Panc1 (cell line): ENCODE measurements at regions not wholly inside any gene's neighbourhood (a gene's known extent, or its start where the extent isn't known, plus 50 kb on each side); places are given as distances from the start of the nearest gene placed in this dataset.

ENCODE experiments used
- ATAC-seq: fragments of 200-7000 bp; cut with Tn5 transposase; 2 replicates; pipeline ENCODE4 v1.9.1; 2020; ENCODE audit warnings: mild to moderate bottlenecking, moderate library complexity
- BruUV-seq: library from RNA; stranded (reverse); fragments of 400-500 nt; replicated peaks from 2 replicates; lab custom pipeline; 2021; lab: Mats Ljungman, UMichigan
- CTCF ChIA-PET: fragments of 300-600 bp; sonication (Branson Sonifier 250); formaldehyde crosslinking; loops from one replicate; lab custom pipeline; 2022; ENCODE audit warnings: antibody characterized with exemption; lab: Charles Lee
- POLR2A ChIA-PET: fragments of 300-600 bp; sonication (Branson Sonifier 250); formaldehyde crosslinking; loops from one replicate; lab custom pipeline; 2022; ENCODE audit warnings: antibody characterized with exemption; lab: Charles Lee
- DNase-seq: peaks from one replicate; pipeline ENCODE4 v3.0.0-alpha.2; 2010; ENCODE audit warnings: low read depth, low spot score
- H3K27ac ChIP-seq: 2 replicates; pipeline ENCODE4 v1.5.1; 2011; ENCODE audit warnings: mild to moderate bottlenecking, low read length, inconsistent platforms
- H3K27me3 ChIP-seq: fragments of 200-500 bp; sonication (Bioruptor generic); 2 replicates; pipeline ENCODE4 v1.6.0; 2014; ENCODE audit warnings: low read length, inconsistent platforms; ENCODE audit not compliant: control insufficient read depth, insufficient read depth
- H3K36me3 ChIP-seq: fragments of 200-500 bp; sonication (Bioruptor generic); 2 replicates; pipeline ENCODE4 v1.5.1; 2014; ENCODE audit warnings: inconsistent platforms, mild to moderate bottlenecking, low read length, moderate library complexity; ENCODE audit not compliant: control insufficient read depth, insufficient read depth
- H3K4me1 ChIP-seq: 2 replicates; pipeline ENCODE4 v1.5.1; 2011; ENCODE audit warnings: inconsistent platforms, mild to moderate bottlenecking, low read length, moderate library complexity; ENCODE audit not compliant: control insufficient read depth, insufficient read depth
- H3K4me3 ChIP-seq, 2 experiments: 2 replicates each; pipeline ENCODE4 v1.5.1; 2011 to 2012; ENCODE audit warnings: low read depth in 2 of 2, low read length in 2 of 2, mild to moderate bottlenecking in 2 of 2, inconsistent platforms in 1 of 2, moderate library complexity in 1 of 2
- H3K9me3 ChIP-seq: fragments of 200-500 bp; sonication (Bioruptor generic); 2 replicates; pipeline ENCODE4 v1.5.1; 2014; ENCODE audit warnings: low read depth, mild to moderate bottlenecking, inconsistent platforms, low read length, moderate library complexity; ENCODE audit not compliant: control insufficient read depth, insufficient read depth
- POLR2AphosphoS5 ChIP-seq: IDR thresholded peaks from 2 replicates; pipeline ENCODE4 v1.6.1; 2012; ENCODE audit warnings: mild to moderate bottlenecking, low read depth, low read length, moderate library complexity
- SIN3A ChIP-seq: IDR thresholded peaks from 2 replicates; pipeline ENCODE4 v1.6.1; 2012; ENCODE audit warnings: low read depth, mild to moderate bottlenecking, low read length, moderate library complexity, borderline replicate concordance; ENCODE audit not compliant: insufficient read depth
- TCF7L2 ChIP-seq: IDR thresholded peaks from 2 replicates; pipeline ENCODE4 v1.6.1; 2011; ENCODE audit warnings: mild to moderate bottlenecking, low read depth, low read length, inconsistent platforms
- in situ Hi-C: cut with HindIII; loops from 2 replicates; pipeline ENCODE4 v1.10.0; 2016; ENCODE audit warnings: low sequenced_read_pairs, low pct_unique_long_range_greater_than_20kb
- intact Hi-C: fragments of 100-400 bp; cut with micrococcal nuclease; formaldehyde crosslinking; loops from one replicate; pipeline ENCODE4 v1.10.0; 2022; ENCODE audit not compliant: unreplicated experiment
- TF ChIP-seq, protein P1 (sequence below): fragments of 450-650 bp; IDR thresholded peaks from 2 replicates; pipeline ENCODE4 v1.5.1; 2017; ENCODE audit warnings: mild to moderate bottlenecking
- TF ChIP-seq, protein P2 (sequence below), 2 experiments: IDR thresholded peaks; 2 replicates each; pipeline ENCODE4 v1.6.1; 2011 to 2012; ENCODE audit warnings: low read depth in 2 of 2, control low read depth in 1 of 2, low read length in 1 of 2, mild to moderate bottlenecking in 1 of 2, moderate library complexity in 1 of 2; ENCODE audit not compliant: insufficient read depth in 1 of 2

DNA sequence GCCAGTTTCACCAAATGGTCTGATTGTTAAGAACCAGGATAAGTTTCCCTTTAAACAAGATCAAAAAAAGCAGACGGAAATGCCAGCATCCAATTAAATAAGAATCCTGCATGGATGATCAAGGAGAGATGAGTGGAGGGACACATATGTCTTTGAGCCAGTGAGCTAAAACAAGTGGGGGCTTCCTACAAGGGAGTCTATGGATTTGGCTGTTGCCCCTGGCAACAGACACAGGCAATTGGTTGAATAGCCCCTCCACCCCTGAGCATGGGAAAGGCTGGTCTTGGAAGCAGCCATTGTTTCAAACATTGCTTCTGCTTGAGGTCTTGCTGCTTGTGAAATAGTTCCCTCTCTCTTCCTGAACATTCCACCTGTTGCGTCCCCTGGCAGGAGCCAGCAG is 374.7 kb upstream of the ERCC4 start:
- ATAC-seq (no peak), DNase-seq (no peak)
- CTCF ChIA-PET = no interaction called here
- Histone ChIP-seq H3K4me1 (no peaks in the 10 kb centered on the region), H3K9me3 (no peaks in the 10 kb centered on the region), H3K27ac (no peak overlapping the region), H3K36me3 (no peaks in the 10 kb centered on the region), H3K4me3 (no peak overlapping the region), H3K27me3 (no peaks in the 10 kb centered on the region; the same call in 1 of the 2 replicates)
- POLR2A ChIA-PET = no interaction called here
- BruUV-seq = no TSS peak
- intact Hi-C loops (no loop called here), in situ Hi-C loops (no loop called here)
- TF ChIP-seq TCF7L2 (no peak), POLR2AphosphoS5 (no peak), SIN3A (no peak)
- TF ChIP-seq, protein P1, sequence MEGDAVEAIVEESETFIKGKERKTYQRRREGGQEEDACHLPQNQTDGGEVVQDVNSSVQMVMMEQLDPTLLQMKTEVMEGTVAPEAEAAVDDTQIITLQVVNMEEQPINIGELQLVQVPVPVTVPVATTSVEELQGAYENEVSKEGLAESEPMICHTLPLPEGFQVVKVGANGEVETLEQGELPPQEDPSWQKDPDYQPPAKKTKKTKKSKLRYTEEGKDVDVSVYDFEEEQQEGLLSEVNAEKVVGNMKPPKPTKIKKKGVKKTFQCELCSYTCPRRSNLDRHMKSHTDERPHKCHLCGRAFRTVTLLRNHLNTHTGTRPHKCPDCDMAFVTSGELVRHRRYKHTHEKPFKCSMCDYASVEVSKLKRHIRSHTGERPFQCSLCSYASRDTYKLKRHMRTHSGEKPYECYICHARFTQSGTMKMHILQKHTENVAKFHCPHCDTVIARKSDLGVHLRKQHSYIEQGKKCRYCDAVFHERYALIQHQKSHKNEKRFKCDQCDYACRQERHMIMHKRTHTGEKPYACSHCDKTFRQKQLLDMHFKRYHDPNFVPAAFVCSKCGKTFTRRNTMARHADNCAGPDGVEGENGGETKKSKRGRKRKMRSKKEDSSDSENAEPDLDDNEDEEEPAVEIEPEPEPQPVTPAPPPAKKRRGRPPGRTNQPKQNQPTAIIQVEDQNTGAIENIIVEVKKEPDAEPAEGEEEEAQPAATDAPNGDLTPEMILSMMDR = no peak
- TF ChIP-seq, protein P2, sequence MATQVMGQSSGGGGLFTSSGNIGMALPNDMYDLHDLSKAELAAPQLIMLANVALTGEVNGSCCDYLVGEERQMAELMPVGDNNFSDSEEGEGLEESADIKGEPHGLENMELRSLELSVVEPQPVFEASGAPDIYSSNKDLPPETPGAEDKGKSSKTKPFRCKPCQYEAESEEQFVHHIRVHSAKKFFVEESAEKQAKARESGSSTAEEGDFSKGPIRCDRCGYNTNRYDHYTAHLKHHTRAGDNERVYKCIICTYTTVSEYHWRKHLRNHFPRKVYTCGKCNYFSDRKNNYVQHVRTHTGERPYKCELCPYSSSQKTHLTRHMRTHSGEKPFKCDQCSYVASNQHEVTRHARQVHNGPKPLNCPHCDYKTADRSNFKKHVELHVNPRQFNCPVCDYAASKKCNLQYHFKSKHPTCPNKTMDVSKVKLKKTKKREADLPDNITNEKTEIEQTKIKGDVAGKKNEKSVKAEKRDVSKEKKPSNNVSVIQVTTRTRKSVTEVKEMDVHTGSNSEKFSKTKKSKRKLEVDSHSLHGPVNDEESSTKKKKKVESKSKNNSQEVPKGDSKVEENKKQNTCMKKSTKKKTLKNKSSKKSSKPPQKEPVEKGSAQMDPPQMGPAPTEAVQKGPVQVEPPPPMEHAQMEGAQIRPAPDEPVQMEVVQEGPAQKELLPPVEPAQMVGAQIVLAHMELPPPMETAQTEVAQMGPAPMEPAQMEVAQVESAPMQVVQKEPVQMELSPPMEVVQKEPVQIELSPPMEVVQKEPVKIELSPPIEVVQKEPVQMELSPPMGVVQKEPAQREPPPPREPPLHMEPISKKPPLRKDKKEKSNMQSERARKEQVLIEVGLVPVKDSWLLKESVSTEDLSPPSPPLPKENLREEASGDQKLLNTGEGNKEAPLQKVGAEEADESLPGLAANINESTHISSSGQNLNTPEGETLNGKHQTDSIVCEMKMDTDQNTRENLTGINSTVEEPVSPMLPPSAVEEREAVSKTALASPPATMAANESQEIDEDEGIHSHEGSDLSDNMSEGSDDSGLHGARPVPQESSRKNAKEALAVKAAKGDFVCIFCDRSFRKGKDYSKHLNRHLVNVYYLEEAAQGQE (IDR thresholded peaks at IDR 0.05; ENCODE audit: insufficient read depth in 1 of 2, low read depth in 2 of 2, low read length in 1 of 2) = no peak

DNA sequence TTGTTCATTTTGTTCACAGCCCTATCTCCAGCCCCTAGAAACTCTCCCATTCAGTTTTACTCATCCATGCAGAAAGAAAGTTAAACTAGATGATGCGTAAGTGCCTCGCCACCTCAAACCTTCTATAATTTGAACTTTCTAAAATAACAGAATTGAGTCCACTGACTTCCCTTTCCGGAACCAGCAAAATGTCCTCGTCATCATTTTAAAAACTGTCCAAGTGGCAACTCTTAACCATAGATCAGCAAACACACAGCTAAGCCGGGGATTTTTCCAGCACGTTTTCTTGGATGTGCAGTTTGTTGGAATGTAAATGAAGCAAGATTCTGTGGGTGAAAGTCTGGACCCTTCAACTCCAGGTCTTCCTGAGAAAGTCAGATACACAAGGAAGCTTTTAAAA is 369.7 kb upstream of the ERCC4 start:
- POLR2A ChIA-PET = interaction anchor here (0.6 kb wide), 1 partner anchor 904 kb away, joined by 3 read pairs; no protein-coding TSS in a partner anchor
- in situ Hi-C loops (no loop called here), intact Hi-C loops (no loop called here)
- Histone ChIP-seq H3K27ac (no peak overlapping the region), H3K27me3 (peaks cover 2% of the 10 kb centered on the region; the same call in 1 of the 2 replicates), H3K4me1 (no peaks in the 10 kb centered on the region), H3K36me3 (no peaks in the 10 kb centered on the region), H3K4me3 (no peak overlapping the region), H3K9me3 (no peaks in the 10 kb centered on the region)
- no peak for TF ChIP-seq SIN3A
- TF ChIP-seq, protein P1 = no peak
- TF ChIP-seq TCF7L2 = no peak
- TF ChIP-seq POLR2AphosphoS5 = no peak
- TF ChIP-seq, protein P2 (IDR thresholded peaks at IDR 0.05; ENCODE audit: insufficient read depth in 1 of 2, low read depth in 2 of 2, low read length in 1 of 2) = no peak
- CTCF ChIA-PET = interaction anchor here (0.7 kb wide), 1 partner anchor 67 kb away, joined by 4 read pairs; no protein-coding TSS in a partner anchor
- no TSS peak for BruUV-seq
- DNase-seq = no peak
- no peak for ATAC-seq
